Upper lobe of left lung (tissue), 4 donors: ENCODE measurements at regions not wholly inside any gene's neighbourhood (a gene's known extent, or its start where the extent isn't known, plus 50 kb on each side); places are given as distances from the start of the nearest gene placed in this dataset.

Source experiments
- EP300 ChIP-seq, 4 donors: sonication (generic); formaldehyde crosslinking; IDR thresholded peaks; one replicate each; pipeline ENCODE4 v1.5.1; 2017; ENCODE audit warnings: antibody characterized with exemption in 4 of 4, control low read depth in 2 of 4
- POLR2A ChIP-seq, 4 donors: fragments of 450-650 bp; IDR thresholded peaks; one replicate each; pipeline ENCODE4 v1.5.1; 2016 to 2017; ENCODE audit warnings: antibody characterized with exemption in 4 of 4, mild to moderate bottlenecking in 2 of 4
- POLR2AphosphoS5 ChIP-seq, 2 donors: sonication (generic); formaldehyde crosslinking; IDR thresholded peaks; one replicate each; pipeline ENCODE4 v1.5.1; 2017; ENCODE audit warnings: antibody characterized with exemption in 2 of 2
- TF ChIP-seq, protein P1 (sequence below), 6 experiments: fragments of 450-650 bp in 4 of 6; fragments of 200-600 bp in 2 of 6; sonication (generic) in 2 of 6; IDR thresholded peaks; one replicate each; pipeline ENCODE4 v1.5.1; 2016 to 2019; ENCODE audit warnings: antibody characterized with exemption in 6 of 6

GRCh38 chr2:160970052-160970965 is 189.9 kb upstream of the TANK start:
- no peak for TF ChIP-seq POLR2A (IDR thresholded peaks at IDR 0.05)
- TF ChIP-seq EP300 (IDR thresholded peaks at IDR 0.05) = peak in 3 of 4 donors; percentile 0 to 34 (median 7)
- TF ChIP-seq, protein P1, sequence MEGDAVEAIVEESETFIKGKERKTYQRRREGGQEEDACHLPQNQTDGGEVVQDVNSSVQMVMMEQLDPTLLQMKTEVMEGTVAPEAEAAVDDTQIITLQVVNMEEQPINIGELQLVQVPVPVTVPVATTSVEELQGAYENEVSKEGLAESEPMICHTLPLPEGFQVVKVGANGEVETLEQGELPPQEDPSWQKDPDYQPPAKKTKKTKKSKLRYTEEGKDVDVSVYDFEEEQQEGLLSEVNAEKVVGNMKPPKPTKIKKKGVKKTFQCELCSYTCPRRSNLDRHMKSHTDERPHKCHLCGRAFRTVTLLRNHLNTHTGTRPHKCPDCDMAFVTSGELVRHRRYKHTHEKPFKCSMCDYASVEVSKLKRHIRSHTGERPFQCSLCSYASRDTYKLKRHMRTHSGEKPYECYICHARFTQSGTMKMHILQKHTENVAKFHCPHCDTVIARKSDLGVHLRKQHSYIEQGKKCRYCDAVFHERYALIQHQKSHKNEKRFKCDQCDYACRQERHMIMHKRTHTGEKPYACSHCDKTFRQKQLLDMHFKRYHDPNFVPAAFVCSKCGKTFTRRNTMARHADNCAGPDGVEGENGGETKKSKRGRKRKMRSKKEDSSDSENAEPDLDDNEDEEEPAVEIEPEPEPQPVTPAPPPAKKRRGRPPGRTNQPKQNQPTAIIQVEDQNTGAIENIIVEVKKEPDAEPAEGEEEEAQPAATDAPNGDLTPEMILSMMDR (IDR thresholded peaks at IDR 0.05) = peak; percentile 44 to 81 (median 73)
- TF ChIP-seq POLR2AphosphoS5 (IDR thresholded peaks at IDR 0.05) = peak in 1 of 2 donors; percentile 33
